ENCODE measurements at regions not wholly inside any gene's neighbourhood (a gene's known extent, or its start where the extent isn't known, plus 50 kb on each side); places are given as distances from the start of the nearest gene placed in this dataset.

DNA sequence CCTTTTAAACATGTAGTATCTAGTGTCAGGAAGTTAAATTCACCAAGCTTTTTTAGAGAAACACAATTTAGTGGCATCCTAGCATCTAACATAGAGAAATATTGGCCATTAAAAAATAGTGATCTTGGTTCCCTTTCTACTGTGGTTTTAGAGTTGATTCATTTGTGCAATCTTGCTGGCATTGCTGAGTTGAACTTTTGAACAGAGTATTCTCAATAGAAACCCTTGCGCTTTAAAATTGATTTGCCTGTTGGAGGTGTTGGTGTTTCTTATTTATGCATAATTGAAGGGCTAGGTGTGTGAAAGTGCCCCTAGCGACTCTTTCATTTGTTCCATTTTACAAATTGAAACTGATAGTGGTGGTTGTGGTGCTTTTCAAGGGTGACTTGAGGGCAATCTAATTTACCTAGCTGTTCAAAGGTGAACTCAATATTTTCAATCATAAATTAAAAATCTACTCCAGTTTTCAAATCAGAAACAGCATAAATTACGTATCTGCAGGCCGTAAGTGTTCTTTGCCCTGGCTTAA lies 73.0 kb upstream of the MPDZ start:
- WGBS (ENCODE audit: insufficient coverage) = 83% methylated on average over 1 of the region's 4 CpGs
- Histone ChIP-seq H3K4me1 (ENCODE audit: control insufficient read depth, insufficient read depth, low read length) (no peaks in the 10 kb centered on the region), H3K27me3 (ENCODE audit: control insufficient read depth, insufficient read depth, low read length) (no peaks in the 10 kb centered on the region), H3K36me3 (ENCODE audit: control insufficient read depth, insufficient read depth, low read length) (no peaks in the 10 kb centered on the region), H3K9me3 (ENCODE audit: control insufficient read depth, insufficient read depth, low read length) (no peaks in the 10 kb centered on the region), H3K4me3 (ENCODE audit: low read depth, low read length) (no peak overlapping the region), H3K27ac (ENCODE audit: low read depth, low read length) (no peak overlapping the region)
- DNase-seq (ENCODE audit: low read depth in 4 of 6, low spot score in 6 of 6) = no peak

DNA sequence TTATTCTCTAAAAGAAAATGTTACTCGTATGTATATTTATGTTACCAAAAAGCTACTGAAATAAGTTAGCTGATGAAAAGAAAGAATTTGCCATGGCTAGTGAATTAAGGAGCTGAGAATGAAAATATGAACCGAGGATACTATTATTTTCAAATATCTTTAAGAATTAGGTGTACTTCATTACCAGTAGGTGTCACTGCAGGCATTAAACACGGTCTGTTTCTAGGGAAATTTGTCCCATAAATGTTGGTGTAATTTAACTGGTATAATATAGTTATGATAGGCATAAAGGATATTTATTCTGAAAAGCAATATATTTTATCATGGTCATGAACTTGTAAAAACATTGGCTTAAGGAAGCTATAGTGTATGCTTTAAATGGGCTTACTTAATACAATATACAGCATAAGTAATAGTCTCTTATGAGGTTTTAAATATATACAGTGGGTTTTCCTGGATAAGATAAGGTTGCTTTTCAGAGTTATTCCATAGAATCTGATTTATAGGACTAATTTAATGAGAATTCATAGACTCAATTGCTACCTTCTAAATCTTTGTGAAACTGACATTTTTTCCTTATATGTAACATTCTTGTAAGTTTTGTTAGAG lies 72.4 kb upstream of the MPDZ start:
- peak in 3 of 6 donors; percentile 35 to 86 (median 77) for DNase-seq (ENCODE audit: low read depth in 4 of 6, low spot score in 6 of 6)
- WGBS (ENCODE audit: insufficient coverage) = no CpG with 5 or more reads among the region's 3 CpGs
- Histone ChIP-seq H3K27me3 (ENCODE audit: control insufficient read depth, insufficient read depth, low read length) (no peaks in the 10 kb centered on the region), H3K9me3 (ENCODE audit: control insufficient read depth, insufficient read depth, low read length) (no peaks in the 10 kb centered on the region), H3K27ac (ENCODE audit: low read depth, low read length) (no peak overlapping the region), H3K4me3 (ENCODE audit: low read depth, low read length) (no peak overlapping the region), H3K4me1 (ENCODE audit: control insufficient read depth, insufficient read depth, low read length) (no peaks in the 10 kb centered on the region), H3K36me3 (ENCODE audit: control insufficient read depth, insufficient read depth, low read length) (no peaks in the 10 kb centered on the region)

DNA sequence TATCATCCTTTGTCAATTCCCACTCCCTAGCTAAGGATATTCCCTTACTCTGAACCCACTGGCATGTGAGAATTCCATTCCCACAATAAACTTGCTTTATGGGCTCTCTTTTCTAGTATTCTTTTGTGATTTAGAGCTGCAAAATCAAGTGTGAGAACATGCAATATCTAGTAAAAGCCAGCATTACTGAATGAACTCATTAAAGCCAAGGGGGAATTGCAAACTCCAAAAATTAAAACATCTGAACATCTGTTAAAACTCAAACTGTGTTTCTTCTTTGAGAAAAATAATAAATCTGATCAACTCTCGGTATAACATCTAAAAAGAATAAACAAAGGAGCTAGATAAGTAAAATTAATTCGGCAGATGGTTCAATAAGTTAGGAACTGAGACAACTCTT lies 53.1 kb upstream of the MPDZ start:
- Histone ChIP-seq H3K27me3 (ENCODE audit: control insufficient read depth, insufficient read depth, low read length) (no peaks in the 10 kb centered on the region), H3K9me3 (ENCODE audit: control insufficient read depth, insufficient read depth, low read length) (no peaks in the 10 kb centered on the region), H3K27ac (ENCODE audit: low read depth, low read length) (no peak overlapping the region), H3K4me1 (ENCODE audit: control insufficient read depth, insufficient read depth, low read length) (no peaks in the 10 kb centered on the region), H3K4me3 (ENCODE audit: low read depth, low read length) (no peak overlapping the region), H3K36me3 (ENCODE audit: control insufficient read depth, insufficient read depth, low read length) (no peaks in the 10 kb centered on the region)
- no peak for DNase-seq (ENCODE audit: low read depth in 4 of 6, low spot score in 6 of 6)
- no CpG with 5 or more reads among the region's 2 CpGs for WGBS (ENCODE audit: insufficient coverage)

DNA sequence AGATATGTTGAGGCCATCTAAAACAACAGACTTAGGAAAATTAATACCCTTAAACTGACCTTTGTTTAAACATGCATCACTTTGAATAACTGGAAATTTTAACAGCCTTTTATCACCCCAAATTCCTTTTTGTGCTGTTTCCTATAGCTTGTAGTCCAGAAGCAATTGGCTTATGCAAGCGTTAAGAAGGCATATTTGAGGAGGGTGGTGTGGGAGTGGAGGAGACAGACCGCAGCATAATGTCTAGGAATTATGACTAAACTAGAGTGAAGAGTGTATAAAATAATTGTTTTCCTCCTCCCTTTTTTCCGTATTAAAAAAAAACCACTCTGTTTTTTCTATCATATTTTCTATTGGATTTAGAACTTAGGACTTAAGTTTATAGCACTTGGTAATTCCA lies 51.8 kb upstream of the MPDZ start:
- no peaks in the 10 kb centered on the region for H3K36me3 ChIP-seq (ENCODE audit: control insufficient read depth, insufficient read depth, low read length)
- no peaks in the 10 kb centered on the region for H3K27me3 ChIP-seq (ENCODE audit: control insufficient read depth, insufficient read depth, low read length)
- H3K4me1 ChIP-seq (ENCODE audit: control insufficient read depth, insufficient read depth, low read length) = no peaks in the 10 kb centered on the region
- no CpG with 5 or more reads among the region's 3 CpGs for WGBS (ENCODE audit: insufficient coverage)
- no peak overlapping the region for H3K4me3 ChIP-seq (ENCODE audit: low read depth, low read length)
- no peak for DNase-seq (ENCODE audit: low read depth in 4 of 6, low spot score in 6 of 6)
- H3K27ac ChIP-seq (ENCODE audit: low read depth, low read length) = no peak overlapping the region
- no peaks in the 10 kb centered on the region for H3K9me3 ChIP-seq (ENCODE audit: control insufficient read depth, insufficient read depth, low read length)

DNA sequence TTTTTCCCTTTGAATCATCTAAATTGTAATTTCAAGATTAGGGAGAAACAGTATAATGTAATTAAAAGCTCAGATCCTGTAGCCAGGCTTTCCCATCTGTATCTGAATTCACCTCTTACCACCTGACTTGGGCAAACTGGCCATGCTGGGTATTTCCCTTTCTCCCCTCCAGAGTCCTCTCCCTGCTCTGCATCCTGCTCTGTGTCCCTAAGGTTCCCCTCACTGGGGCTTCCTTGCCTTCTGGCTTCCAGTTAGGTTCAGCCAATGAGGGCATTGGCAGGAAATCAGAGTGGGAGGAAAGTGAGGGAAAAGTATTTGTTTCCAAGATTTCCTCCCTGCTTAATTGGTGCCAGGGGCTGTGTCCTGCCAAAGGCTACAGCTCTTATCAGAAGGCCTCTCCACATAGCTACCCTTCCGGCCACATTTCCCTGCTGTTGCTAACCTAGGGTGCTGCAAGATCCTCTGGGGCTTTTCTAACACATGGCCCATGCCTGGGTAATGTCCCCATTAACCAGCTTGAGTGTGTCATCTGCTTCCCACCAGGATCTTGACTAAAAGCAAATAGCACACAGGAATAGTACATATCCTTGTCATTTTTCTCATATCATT lies 51.0 kb upstream of the MPDZ start:
- Histone ChIP-seq H3K4me1 (ENCODE audit: control insufficient read depth, insufficient read depth, low read length) (no peaks in the 10 kb centered on the region), H3K36me3 (ENCODE audit: control insufficient read depth, insufficient read depth, low read length) (no peaks in the 10 kb centered on the region), H3K9me3 (ENCODE audit: control insufficient read depth, insufficient read depth, low read length) (no peaks in the 10 kb centered on the region), H3K4me3 (ENCODE audit: low read depth, low read length) (no peak overlapping the region), H3K27ac (ENCODE audit: low read depth, low read length) (no peak overlapping the region), H3K27me3 (ENCODE audit: control insufficient read depth, insufficient read depth, low read length) (no peaks in the 10 kb centered on the region)
- peak in 1 of 6 donors; percentile 45 for DNase-seq (ENCODE audit: low read depth in 4 of 6, low spot score in 6 of 6)
- WGBS (ENCODE audit: insufficient coverage) = 67% methylated on average over 1 of the region's 1 CpG

Measured in spinal cord (tissue), 9 donors.